Suprapubic skin (tissue), 4 donors: ENCODE measurements at regions not wholly inside any gene's neighbourhood (a gene's known extent, or its start where the extent isn't known, plus 50 kb on each side); places are given as distances from the start of the nearest gene placed in this dataset.

ENCODE experiments used
- EP300 ChIP-seq: sonication (generic); formaldehyde crosslinking; IDR thresholded peaks from one replicate; pipeline ENCODE4 v1.6.1; 2017; ENCODE audit warnings: antibody characterized with exemption
- POLR2A ChIP-seq, 2 donors: fragments of 450-650 bp; IDR thresholded peaks; one replicate each; pipeline ENCODE4 v1.6.1; 2017; ENCODE audit warnings: antibody characterized with exemption in 2 of 2, mild to moderate bottlenecking in 2 of 2, moderate library complexity in 2 of 2
- POLR2AphosphoS5 ChIP-seq, 3 donors: sonication (generic); formaldehyde crosslinking; IDR thresholded peaks; one replicate each; pipeline ENCODE4 v1.6.1; 2017; ENCODE audit warnings: antibody characterized with exemption in 3 of 3
- TF ChIP-seq, protein P1 (sequence below), 2 donors: fragments of 200-600 bp in 1 of 2; fragments of 450-650 bp in 1 of 2; sonication (generic) in 1 of 2; IDR thresholded peaks; one replicate each; pipeline ENCODE4 v1.5.1; 2016 to 2019; ENCODE audit warnings: antibody characterized with exemption in 2 of 2, mild to moderate bottlenecking in 1 of 2, moderate library complexity in 1 of 2

DNA sequence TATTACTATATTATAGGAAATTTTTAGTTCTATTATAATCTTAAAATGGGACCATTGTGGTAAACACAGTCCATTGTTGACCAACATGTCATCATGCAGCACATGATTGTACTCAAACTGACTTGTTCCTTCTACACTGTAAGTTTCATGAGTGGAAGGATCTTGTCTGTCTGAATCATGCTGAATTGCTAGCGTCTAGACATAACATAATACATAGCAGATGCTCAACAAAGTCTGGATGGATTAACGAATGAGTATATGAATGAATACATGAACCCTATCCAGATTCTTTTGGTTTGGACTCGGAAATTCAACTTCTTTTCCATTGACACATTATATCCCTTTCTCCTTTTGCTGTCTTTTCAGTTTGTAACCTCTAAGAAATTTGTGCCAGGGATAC lies 429.2 kb upstream of the SGCD start:
- TF ChIP-seq POLR2A (IDR thresholded peaks at IDR 0.05) (no peak), POLR2AphosphoS5 (IDR thresholded peaks at IDR 0.05) (no peak), EP300 (no peak)
- TF ChIP-seq, protein P1, sequence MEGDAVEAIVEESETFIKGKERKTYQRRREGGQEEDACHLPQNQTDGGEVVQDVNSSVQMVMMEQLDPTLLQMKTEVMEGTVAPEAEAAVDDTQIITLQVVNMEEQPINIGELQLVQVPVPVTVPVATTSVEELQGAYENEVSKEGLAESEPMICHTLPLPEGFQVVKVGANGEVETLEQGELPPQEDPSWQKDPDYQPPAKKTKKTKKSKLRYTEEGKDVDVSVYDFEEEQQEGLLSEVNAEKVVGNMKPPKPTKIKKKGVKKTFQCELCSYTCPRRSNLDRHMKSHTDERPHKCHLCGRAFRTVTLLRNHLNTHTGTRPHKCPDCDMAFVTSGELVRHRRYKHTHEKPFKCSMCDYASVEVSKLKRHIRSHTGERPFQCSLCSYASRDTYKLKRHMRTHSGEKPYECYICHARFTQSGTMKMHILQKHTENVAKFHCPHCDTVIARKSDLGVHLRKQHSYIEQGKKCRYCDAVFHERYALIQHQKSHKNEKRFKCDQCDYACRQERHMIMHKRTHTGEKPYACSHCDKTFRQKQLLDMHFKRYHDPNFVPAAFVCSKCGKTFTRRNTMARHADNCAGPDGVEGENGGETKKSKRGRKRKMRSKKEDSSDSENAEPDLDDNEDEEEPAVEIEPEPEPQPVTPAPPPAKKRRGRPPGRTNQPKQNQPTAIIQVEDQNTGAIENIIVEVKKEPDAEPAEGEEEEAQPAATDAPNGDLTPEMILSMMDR (IDR thresholded peaks at IDR 0.05) = no peak
